SK-N-MC (cell line): ENCODE measurements at regions not wholly inside any gene's neighbourhood (a gene's known extent, or its start where the extent isn't known, plus 50 kb on each side); places are given as distances from the start of the nearest gene placed in this dataset.

Experiments
- DNase-seq: peaks from one replicate; pipeline ENCODE4 v3.0.0-alpha.2; 2011; ENCODE audit warnings: low read depth, low spot score
- H3K27ac ChIP-seq: fragments of 200-600 bp; sonication (generic); 2 replicates; pipeline ENCODE4 v1.5.1; 2016; ENCODE audit warnings: mixed run types
- H3K36me3 ChIP-seq: fragments of 200-600 bp; sonication (generic); 2 replicates; pipeline ENCODE4 v1.6.1; 2017; ENCODE audit warnings: antibody characterized with exemption, low read length, mixed read lengths; ENCODE audit not compliant: insufficient read depth
- H3K4me3 ChIP-seq: fragments of 200-600 bp; sonication (generic); 2 replicates; pipeline ENCODE4 v1.5.1; 2016
- H3K9ac ChIP-seq: fragments of 200-600 bp; sonication (generic); 2 replicates; pipeline ENCODE4 v1.8.0; 2017; ENCODE audit warnings: mixed run types, mixed read lengths; ENCODE audit not compliant: insufficient read length
- H3K9me3 ChIP-seq: fragments of 200-600 bp; sonication (generic); 2 replicates; pipeline ENCODE4 v1.6.1; 2017; ENCODE audit warnings: low read depth, mild to moderate bottlenecking, antibody characterized with exemption, low read length, moderate library complexity, mixed read lengths
- EZH2 ChIP-seq: fragments of 200-600 bp; sonication (generic); IDR thresholded peaks from one replicate; pipeline ENCODE4 v1.6.1; 2017; ENCODE audit warnings: antibody characterized with exemption
- FOXP2 ChIP-seq: optimal IDR thresholded peaks from 2 replicates; pipeline ENCODE3; 2011; ENCODE audit warnings: mild to moderate bottlenecking, moderate library complexity; ENCODE audit not compliant: insufficient read depth; ENCODE audit errors: extremely low read length, control extremely low read depth
- POLR2AphosphoS5 ChIP-seq: IDR thresholded peaks from 2 replicates; pipeline ENCODE4 v1.6.1; 2012; ENCODE audit warnings: mild to moderate bottlenecking, low read depth, low read length, borderline replicate concordance

GRCh38 chr11:45339729-45340519 is 53.8 kb upstream of the SYT13 start:
- no peaks in the 10 kb centered on the region for H3K9me3 ChIP-seq
- peak overlapping the region; percentile 68 for H3K4me3 ChIP-seq
- no peaks in the 10 kb centered on the region for H3K36me3 ChIP-seq
- peak; percentile 70 for DNase-seq
- no peak overlapping the region for H3K9ac ChIP-seq
- TF ChIP-seq FOXP2 (no peak), POLR2AphosphoS5 (peak; percentile 24; the same call in 1 of the 2 replicates)
- peak overlapping the region; percentile 10; the same call in 1 of the 2 replicates for H3K27ac ChIP-seq

DNA sequence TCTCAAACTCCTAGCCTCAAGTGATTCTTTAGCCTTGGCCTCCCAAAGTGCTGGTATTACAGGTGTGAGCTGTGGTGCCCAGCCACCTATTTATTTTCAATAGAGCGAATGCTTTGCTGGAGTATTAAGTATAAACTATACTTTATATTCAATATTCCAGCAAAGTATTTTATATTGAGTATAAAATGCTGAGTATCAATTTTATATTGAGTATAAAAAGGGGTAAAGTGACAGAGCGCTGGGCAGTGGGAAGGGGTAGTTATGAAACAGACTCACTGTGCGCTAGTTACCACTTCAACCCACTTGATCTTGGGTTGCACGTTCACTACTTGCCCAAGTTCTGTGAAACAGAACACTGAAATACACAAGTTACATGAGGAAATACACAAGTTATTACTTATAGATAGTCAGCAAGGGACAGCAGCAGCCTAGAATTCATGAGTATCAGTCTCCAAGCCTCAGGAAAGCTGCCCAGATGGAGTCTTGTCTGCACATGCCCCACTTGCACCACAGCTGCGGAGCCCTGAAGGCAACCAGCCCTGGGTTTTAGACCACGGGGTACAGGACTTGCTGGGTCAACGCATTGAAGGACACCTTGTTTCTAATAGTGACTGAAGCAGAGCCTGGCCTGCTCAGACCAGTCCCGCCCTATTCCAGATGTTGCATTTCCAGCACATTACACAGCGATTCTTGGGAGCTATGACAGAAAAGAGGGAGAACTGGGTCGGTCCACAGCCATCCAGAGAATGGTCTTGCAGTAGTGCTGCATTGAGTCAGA is 51.6 kb upstream of the SYT13 start:
- Histone ChIP-seq H3K9ac (no peak overlapping the region), H3K4me3 (no peak overlapping the region), H3K27ac (no peak overlapping the region), H3K36me3 (no peaks in the 10 kb centered on the region), H3K9me3 (no peaks in the 10 kb centered on the region)
- no peak for DNase-seq
- TF ChIP-seq EZH2 (no peak), POLR2AphosphoS5 (no peak), FOXP2 (no peak)

- Histone ChIP-seq H3K9me3 (no peaks in the 10 kb centered on the region), H3K36me3 (no peaks in the 10 kb centered on the region), H3K9ac (no peak overlapping the region), H3K4me3 (no peak overlapping the region), H3K27ac (no peak overlapping the region)
- no peak for DNase-seq
- TF ChIP-seq POLR2AphosphoS5 (no peak), EZH2 (no peak), FOXP2 (no peak)
These were observed 50.0 kb upstream of the SYT13 start for GRCh38 chr11:45336136-45336535.
